Fibroblast of pulmonary artery (primary cell): ENCODE measurements at regions not wholly inside any gene's neighbourhood (a gene's known extent, or its start where the extent isn't known, plus 50 kb on each side); places are given as distances from the start of the nearest gene placed in this dataset.

ENCODE experiments used
- DNase-seq: peaks from one replicate; pipeline ENCODE4 v3.0.0-alpha.2; 2010; ENCODE audit warnings: low read depth
- H3K4me3 ChIP-seq: replicated peaks from 2 replicates; pipeline ENCODE4 v1.5.1; 2011; ENCODE audit warnings: low read depth, mild to moderate bottlenecking, control low read depth, low read length, moderate library complexity
- TF ChIP-seq, protein P1 (sequence below): IDR thresholded peaks from 2 replicates; pipeline ENCODE4 v1.5.1; 2011; ENCODE audit warnings: mild to moderate bottlenecking, control low read depth, low read length, inconsistent platforms; ENCODE audit errors: missing control alignments

DNA sequence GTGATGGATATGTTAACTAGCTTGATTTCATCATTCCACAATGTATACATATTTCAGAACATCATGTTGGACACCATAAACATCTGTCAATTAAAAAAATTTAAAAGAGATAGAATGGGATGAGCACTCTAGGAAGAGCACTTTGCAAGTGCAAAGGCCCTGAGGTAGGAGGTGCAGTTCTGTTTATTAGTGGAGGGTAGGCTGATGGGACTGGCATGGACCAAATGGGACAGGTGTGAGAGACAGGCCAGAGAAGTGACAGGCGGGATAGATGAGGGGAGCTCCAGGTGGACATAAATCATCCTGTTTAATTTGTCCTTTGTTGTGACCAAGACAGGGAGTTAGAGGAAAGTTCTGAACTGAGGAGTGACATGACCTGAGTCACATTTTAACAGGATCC, 477.9 kb downstream of the TSN start:
- H3K4me3 ChIP-seq, result no peak overlapping the region
- no peak for DNase-seq
- TF ChIP-seq, protein P1, sequence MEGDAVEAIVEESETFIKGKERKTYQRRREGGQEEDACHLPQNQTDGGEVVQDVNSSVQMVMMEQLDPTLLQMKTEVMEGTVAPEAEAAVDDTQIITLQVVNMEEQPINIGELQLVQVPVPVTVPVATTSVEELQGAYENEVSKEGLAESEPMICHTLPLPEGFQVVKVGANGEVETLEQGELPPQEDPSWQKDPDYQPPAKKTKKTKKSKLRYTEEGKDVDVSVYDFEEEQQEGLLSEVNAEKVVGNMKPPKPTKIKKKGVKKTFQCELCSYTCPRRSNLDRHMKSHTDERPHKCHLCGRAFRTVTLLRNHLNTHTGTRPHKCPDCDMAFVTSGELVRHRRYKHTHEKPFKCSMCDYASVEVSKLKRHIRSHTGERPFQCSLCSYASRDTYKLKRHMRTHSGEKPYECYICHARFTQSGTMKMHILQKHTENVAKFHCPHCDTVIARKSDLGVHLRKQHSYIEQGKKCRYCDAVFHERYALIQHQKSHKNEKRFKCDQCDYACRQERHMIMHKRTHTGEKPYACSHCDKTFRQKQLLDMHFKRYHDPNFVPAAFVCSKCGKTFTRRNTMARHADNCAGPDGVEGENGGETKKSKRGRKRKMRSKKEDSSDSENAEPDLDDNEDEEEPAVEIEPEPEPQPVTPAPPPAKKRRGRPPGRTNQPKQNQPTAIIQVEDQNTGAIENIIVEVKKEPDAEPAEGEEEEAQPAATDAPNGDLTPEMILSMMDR, result no peak

DNA sequence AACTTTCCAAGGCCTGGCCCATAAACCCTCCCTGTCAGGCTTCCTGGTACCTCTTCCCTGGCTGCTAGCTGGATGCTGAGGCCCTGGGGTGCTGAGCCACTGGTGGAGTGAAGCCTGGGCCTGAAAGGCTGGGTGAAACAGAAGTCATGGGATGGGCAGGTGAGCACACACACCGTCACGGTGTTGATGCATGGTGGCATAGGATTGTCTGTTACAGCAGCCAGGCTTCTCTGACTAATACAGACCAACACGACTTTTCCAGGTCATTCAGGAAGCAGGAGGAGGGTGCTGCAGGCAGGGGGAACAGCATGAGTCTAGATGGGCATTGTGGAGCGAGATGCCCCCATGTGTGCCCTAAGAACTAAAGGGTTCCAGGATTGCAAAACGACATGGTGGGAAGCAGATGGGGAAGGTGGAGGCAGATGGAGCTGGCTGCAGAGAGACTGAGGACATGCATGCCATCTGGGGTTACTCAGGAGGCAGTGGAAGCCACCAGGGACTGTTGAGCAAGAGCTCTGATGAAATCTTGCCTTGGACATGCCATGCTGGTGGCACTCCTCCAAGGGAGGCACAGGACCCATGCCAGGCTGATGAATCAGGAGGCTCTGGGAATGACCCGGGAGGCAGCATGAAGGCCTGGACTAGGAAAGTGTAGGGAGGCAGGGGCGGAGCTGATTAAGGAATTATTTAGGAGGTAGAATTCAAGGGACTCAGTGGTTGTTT, 480.9 kb downstream of the TSN start:
- TF ChIP-seq, protein P1, result no peak
- no peak overlapping the region for H3K4me3 ChIP-seq
- peak; percentile 71 for DNase-seq

DNA sequence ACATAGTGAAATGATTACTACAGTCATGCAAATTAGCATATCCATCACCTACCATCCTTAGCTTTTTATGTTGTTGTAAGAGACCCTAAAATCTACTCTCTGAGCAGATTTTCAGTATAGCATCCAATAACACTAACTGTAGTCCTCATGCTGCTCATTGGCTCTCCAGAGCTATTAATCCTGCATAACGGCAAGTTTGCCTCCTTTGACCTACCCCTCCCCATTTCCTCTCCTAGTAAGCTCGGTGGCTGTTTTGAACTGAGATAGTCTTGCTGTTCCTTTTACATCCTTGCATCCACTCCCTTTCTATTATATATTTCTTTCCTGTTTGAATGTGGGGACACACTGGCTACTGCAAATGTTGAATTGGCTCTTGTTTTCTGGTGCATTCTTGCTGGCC, 481.5 kb downstream of the TSN start:
- TF ChIP-seq, protein P1, result no peak
- DNase-seq, result no peak
- H3K4me3 ChIP-seq, result no peak overlapping the region

DNA sequence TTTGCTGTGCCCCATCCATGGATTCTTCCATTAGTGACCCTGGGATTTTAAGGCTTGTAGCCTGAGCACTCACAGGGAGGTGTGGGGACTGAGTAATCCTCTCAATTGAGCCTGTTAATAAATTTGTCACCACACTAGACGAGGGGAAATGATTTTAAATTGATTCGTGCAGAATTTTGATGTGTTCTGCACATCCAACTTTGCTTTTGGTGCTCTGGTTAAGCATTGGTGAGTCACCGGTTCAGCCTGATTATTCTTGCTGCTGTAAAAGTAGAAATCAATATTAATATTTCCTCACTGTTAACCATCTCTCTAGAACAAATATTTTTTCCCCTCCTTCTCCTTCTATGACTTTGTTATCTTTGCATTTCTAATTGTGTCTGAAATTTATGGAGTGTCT, 482.0 kb downstream of the TSN start:
- TF ChIP-seq, protein P1, result no peak
- DNase-seq, result no peak
- H3K4me3 ChIP-seq, result no peak overlapping the region

DNA sequence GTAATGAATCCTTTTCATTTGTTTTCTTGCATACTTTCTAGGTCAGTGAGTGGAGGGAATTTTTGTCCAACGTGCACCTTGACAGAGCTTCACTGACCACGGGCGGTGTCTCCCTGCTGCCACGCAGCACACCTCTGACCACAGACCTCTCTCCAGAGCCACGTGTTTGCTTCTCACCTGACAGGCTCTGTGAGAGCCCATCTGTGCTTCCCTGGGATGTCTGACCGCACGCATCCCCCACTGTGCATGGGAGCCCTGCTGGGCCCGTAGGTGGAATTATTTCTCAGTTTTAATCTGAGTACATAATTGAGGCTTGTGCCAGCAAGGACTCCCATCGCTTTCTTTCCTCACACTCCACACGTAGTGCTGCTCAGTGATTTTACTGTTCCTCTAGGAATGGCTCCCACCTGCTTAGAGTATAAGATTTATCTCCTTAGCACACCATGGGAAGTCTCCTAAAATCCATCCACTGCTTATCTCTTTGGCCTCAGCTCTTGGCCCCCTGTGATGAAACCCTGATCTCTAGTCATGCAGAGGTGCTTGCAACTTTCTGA, 482.6 kb downstream of the TSN start:
- no peak overlapping the region for H3K4me3 ChIP-seq
- no peak for DNase-seq
- TF ChIP-seq, protein P1, result no peak

DNA sequence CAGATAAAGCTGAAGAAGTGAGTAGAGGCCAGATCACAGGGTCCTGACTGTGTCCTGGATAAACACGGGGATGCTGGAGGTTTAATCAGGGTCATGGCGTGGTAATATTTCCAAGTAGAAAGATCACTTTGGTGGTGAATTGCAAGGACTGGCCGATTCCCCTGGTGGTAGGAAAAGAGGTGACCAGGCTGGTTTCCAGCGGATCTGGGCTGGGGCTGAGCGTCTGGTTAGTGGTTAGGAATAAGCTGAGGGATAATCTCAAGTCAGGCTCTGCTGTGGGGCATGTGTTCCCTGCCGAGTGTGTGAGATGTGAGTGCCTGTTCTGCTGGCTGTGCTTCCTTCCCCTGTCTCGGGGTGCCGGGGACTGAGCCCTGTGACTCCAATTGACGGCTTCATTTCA, 484.0 kb downstream of the TSN start:
- TF ChIP-seq, protein P1, result no peak
- H3K4me3 ChIP-seq, result no peak overlapping the region
- no peak for DNase-seq

- DNase-seq, result no peak
- no peak overlapping the region for H3K4me3 ChIP-seq
- TF ChIP-seq, protein P1, result no peak
These were observed 489.3 kb downstream of the TSN start for GRCh38 chr2:122244598-122245229.
